ENCODE measurements at regions not wholly inside any gene's neighbourhood (a gene's known extent, or its start where the extent isn't known, plus 50 kb on each side); places are given as distances from the start of the nearest gene placed in this dataset.
A peak's percentile ranks its signal among the peaks of the same experiment; 100 is the strongest.

GRCh38 chr22:45096256-45096907 lies 67.3 kb upstream of the NUP50 start:
- TF ChIP-seq CTCF (IDR thresholded peaks at IDR 0.05) (peak; percentile 51 to 81 (median 78)), POLR2A (IDR thresholded peaks at IDR 0.05) (no peak)
- H3K27ac ChIP-seq = no peak overlapping the region
- H3K4me1 ChIP-seq (replicated peaks in 1 of 2) = no peaks in the 10 kb centered on the region
- H3K27me3 ChIP-seq = no peaks in the 10 kb centered on the region
- DNase-seq = peak; percentile 64 to 86 (median 68)
- intact Hi-C loops (cut with DNase I) = loop anchor here (5.0 to 10.0 kb wide), 4 partner anchors 119 to 274 kb away; no protein-coding TSS in a partner anchor
- H3K4me3 ChIP-seq = no peak overlapping the region
- H3K36me3 ChIP-seq (replicated peaks in 1 of 2) = no peaks in the 10 kb centered on the region
- 22 to 25% (median 23%) methylated on average over 7 of the region's 7 CpGs for WGBS, 4 donors
- H3K9me3 ChIP-seq (replicated peaks in 1 of 3) = no peaks in the 10 kb centered on the region

- Histone ChIP-seq H3K27ac (no peak overlapping the region), H3K36me3 (replicated peaks in 1 of 2) (no peaks in the 10 kb centered on the region), H3K9me3 (replicated peaks in 1 of 3) (no peaks in the 10 kb centered on the region), H3K4me3 (no peak overlapping the region), H3K27me3 (no peaks in the 10 kb centered on the region), H3K4me1 (replicated peaks in 1 of 2) (no peaks in the 10 kb centered on the region)
- no peak for TF ChIP-seq CTCF (IDR thresholded peaks at IDR 0.05)
- no peak for TF ChIP-seq POLR2A (IDR thresholded peaks at IDR 0.05)
- WGBS, 4 donors = 67 to 86% (median 81%) methylated on average over 3 of the region's 3 CpGs
- intact Hi-C loops (cut with DNase I) = loop anchor here (5.0 to 10.0 kb wide), 4 partner anchors 120 to 275 kb away; no protein-coding TSS in a partner anchor
- no peak for DNase-seq
Measured at GRCh38 chr22:45097061-45097460, 66.7 kb upstream of the NUP50 start.

- no peak for DNase-seq
- no peak for TF ChIP-seq POLR2A (IDR thresholded peaks at IDR 0.05)
- TF ChIP-seq CTCF (IDR thresholded peaks at IDR 0.05) = no peak
- H3K27me3 ChIP-seq = no peaks in the 10 kb centered on the region
- intact Hi-C loops (cut with DNase I) = loop anchor here (5.0 to 10.0 kb wide), 4 partner anchors 121 to 276 kb away; no protein-coding TSS in a partner anchor
- no peaks in the 10 kb centered on the region for H3K36me3 ChIP-seq (replicated peaks in 1 of 2)
- 82 to 91% (median 85%) methylated on average over 8 of the region's 8 CpGs for WGBS, 4 donors
- H3K27ac ChIP-seq = no peak overlapping the region
- no peaks in the 10 kb centered on the region for H3K4me1 ChIP-seq (replicated peaks in 1 of 2)
- no peaks in the 10 kb centered on the region for H3K9me3 ChIP-seq (replicated peaks in 1 of 3)
- no peak overlapping the region for H3K4me3 ChIP-seq
Measured at GRCh38 chr22:45098056-45098455, 65.7 kb upstream of the NUP50 start.

GRCh38 chr22:45099961-45100360 lies 63.8 kb upstream of the NUP50 start:
- Histone ChIP-seq H3K27me3 (no peaks in the 10 kb centered on the region), H3K4me1 (replicated peaks in 1 of 2) (no peaks in the 10 kb centered on the region), H3K9me3 (replicated peaks in 1 of 3) (no peaks in the 10 kb centered on the region), H3K36me3 (replicated peaks in 1 of 2) (no peaks in the 10 kb centered on the region), H3K4me3 (no peak overlapping the region), H3K27ac (no peak overlapping the region)
- 69 to 81% (median 80%) methylated on average over 9 of the region's 9 CpGs for WGBS, 4 donors
- no peak for TF ChIP-seq POLR2A (IDR thresholded peaks at IDR 0.05)
- TF ChIP-seq CTCF (IDR thresholded peaks at IDR 0.05) = no peak
- DNase-seq = no peak
- intact Hi-C loops (cut with DNase I) = loop anchor here (5.0 to 10.0 kb wide), 6 partner anchors 123 to 335 kb away; no protein-coding TSS in a partner anchor
